Pancreas (tissue), 10 donors: ENCODE measurements at regions not wholly inside any gene's neighbourhood (a gene's known extent, or its start where the extent isn't known, plus 50 kb on each side); places are given as distances from the start of the nearest gene placed in this dataset.

Source experiments
- ATAC-seq, 4 donors: fragments of 200-7000 bp; cut with Tn5 transposase; one replicate each; pipeline versions ENCODE4 v1.8.0 to v1.9.1; 2020; ENCODE audit warnings: mild to moderate bottlenecking in 4 of 4, moderate library complexity in 4 of 4
- DNase-seq, 6 donors: peaks; one replicate each; pipeline ENCODE4 v3.0.0-alpha.2; 2020
- FAIRE-seq: peaks from 2 replicates; lab custom pipeline; 2012; peaks lifted over from hg19 to GRCh38; lab: Jason Lieb, UNC
- H3K27ac ChIP-seq, 4 donors: fragments of 200-600 bp; sonication (generic); 1 replicate in 3 of 4; 2 replicates in 1 of 4; pipeline versions ENCODE4 v1.5.0 to v1.8.0; 2020
- H3K27me3 ChIP-seq, 4 donors: fragments of 200-600 bp; one replicate each; pipeline ENCODE4 v1.8.0; 2021
- H3K36me3 ChIP-seq, 3 donors: fragments of 200-600 bp; sonication (generic) in 1 of 3; one replicate each; pipeline versions ENCODE4 v1.5.0 to v1.8.0; 2020 to 2021
- H3K4me1 ChIP-seq, 3 donors: fragments of 200-600 bp; one replicate each; pipeline ENCODE4 v1.8.0; 2021
- H3K4me3 ChIP-seq, 4 donors: fragments of 200-600 bp; sonication (generic) in 2 of 4; one replicate each; pipeline versions ENCODE4 v1.5.0 to v1.8.0; 2020 to 2021
- H3K9me3 ChIP-seq, 4 donors: fragments of 200-600 bp; one replicate each; pipeline ENCODE4 v1.8.0; 2021
- WGBS, 2 donors: extraction: QIAGEN DNeasy Blood & Tissue Kit; methylation state at CpG; one replicate each; pipeline ENCODE4 v1.1.7; 2013; 5-methylcytosine and 5-hydroxymethylcytosine counted together
- intact Hi-C, 3 donors: fragments of 100-400 bp; cut with DNase I; formaldehyde crosslinking; loops; one replicate each; pipeline versions ENCODE4 v1.11.1 to v1.14.2; 2022
- TF ChIP-seq, protein P1 (sequence below), 4 donors: fragments of 200-600 bp; sonication (generic) in 3 of 4; IDR thresholded peaks; one replicate each; pipeline versions ENCODE4 v1.5.0 to v1.8.0; 2021; ENCODE audit warnings: antibody characterized with exemption in 4 of 4
- donor health status: healthy with polysubstance abuse.
- donor health status: DM: no; HTN: no; CAD: no; lungs with moderate emphysema.
- donor health status: DM: no; HTN: no; CAD: no.
- donor health status: control.
- donor health status: control.
- donor health status: Bipolar disorder and iron deficiency.
- donor health status: DM: yes; HTN: yes; CAD: no.
- donor health status: DM: no; HTN: no; CAD: no.
- donor health status: DM: no; HTN: no; CAD: no.
- donor health status: DM: yes; HTN: yes; CAD: no.

DNA sequence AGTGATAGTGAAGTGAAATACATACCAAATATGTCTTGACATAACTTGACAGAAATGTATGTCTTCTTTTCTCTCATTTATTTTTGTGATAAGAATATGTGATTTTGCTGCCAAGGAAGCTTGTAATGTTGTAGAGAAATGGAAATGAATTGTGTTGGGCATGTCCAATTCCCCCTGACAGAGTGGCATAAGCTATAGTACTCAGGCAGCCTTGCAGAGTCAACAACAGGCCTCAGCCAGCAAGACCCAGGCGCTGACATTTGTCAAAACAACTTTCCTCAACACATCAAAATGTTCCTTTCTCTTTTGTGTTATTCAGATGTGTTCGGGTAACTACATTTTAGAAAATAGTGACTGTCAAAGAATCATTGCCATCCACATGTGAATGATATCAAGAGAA, 538.1 kb upstream of the ATP11B start:
- H3K27ac ChIP-seq, result no peak overlapping the region
- no peaks in the 10 kb centered on the region for H3K4me1 ChIP-seq
- DNase-seq (no peak), ATAC-seq (no peak), FAIRE-seq (no peak)
- 77 to 81% methylated on average over 2 of the region's 2 CpGs for WGBS, 2 donors
- intact Hi-C loops, result no loop called here
- TF ChIP-seq, protein P1, sequence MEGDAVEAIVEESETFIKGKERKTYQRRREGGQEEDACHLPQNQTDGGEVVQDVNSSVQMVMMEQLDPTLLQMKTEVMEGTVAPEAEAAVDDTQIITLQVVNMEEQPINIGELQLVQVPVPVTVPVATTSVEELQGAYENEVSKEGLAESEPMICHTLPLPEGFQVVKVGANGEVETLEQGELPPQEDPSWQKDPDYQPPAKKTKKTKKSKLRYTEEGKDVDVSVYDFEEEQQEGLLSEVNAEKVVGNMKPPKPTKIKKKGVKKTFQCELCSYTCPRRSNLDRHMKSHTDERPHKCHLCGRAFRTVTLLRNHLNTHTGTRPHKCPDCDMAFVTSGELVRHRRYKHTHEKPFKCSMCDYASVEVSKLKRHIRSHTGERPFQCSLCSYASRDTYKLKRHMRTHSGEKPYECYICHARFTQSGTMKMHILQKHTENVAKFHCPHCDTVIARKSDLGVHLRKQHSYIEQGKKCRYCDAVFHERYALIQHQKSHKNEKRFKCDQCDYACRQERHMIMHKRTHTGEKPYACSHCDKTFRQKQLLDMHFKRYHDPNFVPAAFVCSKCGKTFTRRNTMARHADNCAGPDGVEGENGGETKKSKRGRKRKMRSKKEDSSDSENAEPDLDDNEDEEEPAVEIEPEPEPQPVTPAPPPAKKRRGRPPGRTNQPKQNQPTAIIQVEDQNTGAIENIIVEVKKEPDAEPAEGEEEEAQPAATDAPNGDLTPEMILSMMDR (IDR thresholded peaks at IDR 0.05), result no peak
- H3K9me3 ChIP-seq, result no peaks in the 10 kb centered on the region
- no peaks in the 10 kb centered on the region for H3K36me3 ChIP-seq
- peaks cover 0 to 17% (median under 1%) of the 10 kb centered on the region in 4 donors for H3K27me3 ChIP-seq
- H3K4me3 ChIP-seq, result no peak overlapping the region

DNA sequence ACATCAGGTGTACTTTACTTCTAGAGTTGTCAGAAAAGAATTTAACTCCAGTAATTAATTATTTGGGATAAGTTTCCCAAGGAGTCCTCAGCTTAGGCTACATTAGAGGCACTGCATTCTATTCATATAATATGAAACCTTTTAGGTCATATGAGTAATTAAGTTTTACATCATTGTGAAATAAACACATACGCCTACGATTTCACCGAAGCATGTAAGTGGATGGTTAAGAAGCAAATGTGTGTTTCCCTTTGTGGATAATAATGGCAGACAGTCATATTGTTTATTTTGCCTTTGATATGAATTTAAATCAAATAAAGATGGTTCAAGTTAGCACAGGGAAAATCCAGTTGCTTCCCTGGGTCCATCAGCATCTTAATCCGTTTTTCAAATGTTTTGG, 535.9 kb upstream of the ATP11B start:
- Histone ChIP-seq H3K4me3 (no peak overlapping the region), H3K27me3 (peaks cover 0 to 22% (median 3%) of the 10 kb centered on the region in 4 donors), H3K4me1 (no peaks in the 10 kb centered on the region), H3K9me3 (no peaks in the 10 kb centered on the region), H3K36me3 (no peaks in the 10 kb centered on the region), H3K27ac (no peak overlapping the region)
- FAIRE-seq, result no peak
- intact Hi-C loops, result no loop called here
- WGBS, 2 donors, result 67 to 75% methylated on average over 4 of the region's 4 CpGs
- DNase-seq, result no peak
- TF ChIP-seq, protein P1 (IDR thresholded peaks at IDR 0.05), result no peak
- no peak for ATAC-seq

DNA sequence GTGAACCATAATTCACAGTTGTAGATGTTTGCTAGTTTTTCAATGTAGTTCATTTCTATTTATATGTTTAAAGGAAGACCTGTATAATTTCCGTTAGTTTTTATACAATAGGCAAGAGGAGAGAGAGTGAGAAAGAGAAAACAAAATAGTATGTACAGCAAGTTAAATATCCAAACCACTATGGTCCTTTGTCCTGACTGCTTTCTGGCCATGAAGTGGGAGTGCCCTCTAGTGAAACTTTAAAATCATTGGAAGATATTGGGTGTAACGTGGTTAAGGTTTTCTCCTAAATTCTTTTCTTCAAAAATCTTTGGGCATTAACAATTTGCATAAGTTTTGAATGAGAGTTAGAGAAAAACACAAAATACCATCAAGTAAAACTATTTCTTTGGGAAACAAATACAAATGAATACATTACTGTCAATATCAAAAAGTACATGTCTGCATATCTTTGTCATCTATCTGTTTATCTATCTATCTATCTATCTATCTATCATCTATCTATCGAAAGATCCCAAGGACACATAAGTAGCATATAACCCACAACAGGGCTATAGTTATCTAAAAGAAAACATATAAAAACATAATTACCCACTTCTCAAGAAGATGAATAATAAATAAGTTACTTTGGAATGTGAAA, 534.6 kb upstream of the ATP11B start:
- no peaks in the 10 kb centered on the region for H3K36me3 ChIP-seq
- WGBS, 2 donors, result 4 to 8% methylated on average over 3 of the region's 3 CpGs
- FAIRE-seq, result peak; percentile 34
- H3K4me3 ChIP-seq, result no peak overlapping the region
- H3K27me3 ChIP-seq, result peaks cover 0 to 22% (median 3%) of the 10 kb centered on the region in 4 donors
- no peaks in the 10 kb centered on the region for H3K4me1 ChIP-seq
- ATAC-seq, result peak in 3 of 4 donors; percentile 70 to 80 (median 72)
- no peak overlapping the region for H3K27ac ChIP-seq
- H3K9me3 ChIP-seq, result no peaks in the 10 kb centered on the region
- intact Hi-C loops, result no loop called here
- TF ChIP-seq, protein P1 (IDR thresholded peaks at IDR 0.05), result peak in 3 of 4 donors; percentile 22 to 43 (median 26)
- DNase-seq, result no peak

DNA sequence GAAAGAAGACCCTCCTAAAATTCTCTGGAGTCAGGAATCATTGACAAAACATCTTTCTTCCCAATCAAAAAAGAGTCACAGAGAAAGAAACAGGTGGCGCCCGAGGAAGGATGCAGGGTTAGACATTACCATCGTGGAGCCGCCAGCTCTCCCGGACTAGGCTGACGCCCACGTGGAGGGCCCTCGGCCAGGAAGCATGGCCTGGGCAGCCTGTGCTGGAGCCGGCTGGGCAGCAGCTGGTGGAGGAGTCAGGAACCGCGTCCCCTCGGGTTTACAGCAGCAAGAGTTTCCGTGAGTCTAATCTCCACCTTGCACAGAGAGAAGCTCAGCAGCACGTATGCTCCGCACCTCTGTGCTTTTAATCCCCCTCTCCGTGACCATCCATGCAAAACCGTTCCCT, 533.7 kb upstream of the ATP11B start:
- Histone ChIP-seq H3K4me3 (no peak overlapping the region), H3K36me3 (no peaks in the 10 kb centered on the region), H3K27me3 (peaks cover 0 to 19% (median 3%) of the 10 kb centered on the region in 4 donors), H3K27ac (no peak overlapping the region), H3K4me1 (no peaks in the 10 kb centered on the region), H3K9me3 (no peaks in the 10 kb centered on the region)
- 18% methylated on average over 17 of the region's 17 CpGs for WGBS, 2 donors
- DNase-seq, result peak in 2 of 6 donors; percentile 31 to 70
- peak in 3 of 4 donors; percentile 48 to 77 (median 67) for ATAC-seq
- TF ChIP-seq, protein P1 (IDR thresholded peaks at IDR 0.05), result no peak
- intact Hi-C loops, result no loop called here
- no peak for FAIRE-seq

DNA sequence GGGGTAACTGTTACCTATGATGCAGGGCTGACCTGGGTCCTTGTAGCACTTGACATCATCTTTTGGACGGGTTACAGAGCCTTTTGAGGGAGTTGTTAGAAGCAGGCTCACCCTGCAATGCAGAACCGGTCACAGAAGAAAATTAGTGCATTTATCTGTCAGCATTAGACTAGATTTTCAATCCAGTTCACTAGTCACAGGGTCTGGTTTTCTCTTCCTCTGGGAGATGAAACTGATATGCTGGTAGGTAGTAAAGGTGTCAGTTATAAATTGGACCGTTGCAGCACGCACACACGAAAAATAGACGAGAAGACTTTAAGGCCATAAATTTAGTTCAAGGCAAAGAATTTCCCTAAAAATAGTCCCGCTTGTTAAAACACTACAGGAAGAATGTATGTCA, 532.3 kb upstream of the ATP11B start:
- Histone ChIP-seq H3K4me3 (no peak overlapping the region), H3K27ac (no peak overlapping the region), H3K36me3 (no peaks in the 10 kb centered on the region), H3K27me3 (peaks cover 0 to 19% (median 3%) of the 10 kb centered on the region in 4 donors), H3K4me1 (no peaks in the 10 kb centered on the region), H3K9me3 (no peaks in the 10 kb centered on the region)
- DNase-seq (no peak), FAIRE-seq (no peak), ATAC-seq (no peak)
- 50 to 61% methylated on average over 7 of the region's 7 CpGs for WGBS, 2 donors
- TF ChIP-seq, protein P1 (IDR thresholded peaks at IDR 0.05), result no peak
- intact Hi-C loops, result loop anchor here in 1 of 3 donors (5.0 kb wide), 1 partner anchor 554 kb away; no protein-coding TSS in a partner anchor
